Kidney epithelial cell (primary cell): ENCODE measurements at regions not wholly inside any gene's neighbourhood (a gene's known extent, or its start where the extent isn't known, plus 50 kb on each side); places are given as distances from the start of the nearest gene placed in this dataset.

Source experiments
- DNase-seq: peaks from one replicate; pipeline ENCODE4 v3.0.0-alpha.2; 2010; ENCODE audit warnings: low read depth
- H3K27me3 ChIP-seq: 2 replicates; pipeline ENCODE4 v1.6.0; 2011; ENCODE audit warnings: low read length; ENCODE audit not compliant: control insufficient read depth, insufficient read depth
- H3K36me3 ChIP-seq: 2 replicates; pipeline ENCODE4 v1.5.1; 2011; ENCODE audit warnings: low read length; ENCODE audit not compliant: control insufficient read depth, insufficient read depth
- H3K4me3 ChIP-seq: 2 replicates; pipeline ENCODE4 v1.5.1; 2011; ENCODE audit warnings: low read depth, mild to moderate bottlenecking, control low read depth, low read length
- CTCF ChIP-seq: IDR thresholded peaks from 2 replicates; pipeline ENCODE4 v1.5.1; 2011; ENCODE audit warnings: mild to moderate bottlenecking, moderate library complexity, low read length, control low read depth, inconsistent platforms; ENCODE audit not compliant: insufficient read depth, poor library complexity, severe bottlenecking

- Histone ChIP-seq H3K27me3 (no peaks in the 10 kb centered on the region), H3K4me3 (no peak overlapping the region), H3K36me3 (no peaks in the 10 kb centered on the region)
- no peak for DNase-seq
- TF ChIP-seq CTCF = no peak
Observed at GRCh38 chr7:16193631-16194030, 227.7 kb downstream of the CRPPA start.

GRCh38 chr7:16189026-16189715 is 232.2 kb downstream of the CRPPA start:
- Histone ChIP-seq H3K36me3 (no peaks in the 10 kb centered on the region), H3K4me3 (no peak overlapping the region), H3K27me3 (no peaks in the 10 kb centered on the region)
- no peak for DNase-seq
- no peak for TF ChIP-seq CTCF

GRCh38 chr7:16187131-16187530 is 234.2 kb downstream of the CRPPA start:
- DNase-seq = no peak
- Histone ChIP-seq H3K36me3 (no peaks in the 10 kb centered on the region), H3K27me3 (no peaks in the 10 kb centered on the region), H3K4me3 (no peak overlapping the region)
- no peak for TF ChIP-seq CTCF

- Histone ChIP-seq H3K36me3 (no peaks in the 10 kb centered on the region), H3K4me3 (no peak overlapping the region), H3K27me3 (no peaks in the 10 kb centered on the region)
- no peak for DNase-seq
- TF ChIP-seq CTCF = no peak
Observed at GRCh38 chr7:16178585-16178984, 242.8 kb downstream of the CRPPA start.

GRCh38 chr7:16178092-16178491 is 243.2 kb downstream of the CRPPA start:
- no peak for DNase-seq
- H3K27me3 ChIP-seq = no peaks in the 10 kb centered on the region
- H3K36me3 ChIP-seq = no peaks in the 10 kb centered on the region
- TF ChIP-seq CTCF = no peak
- H3K4me3 ChIP-seq = no peak overlapping the region

GRCh38 chr7:16174253-16174652 is 247.1 kb downstream of the CRPPA start:
- DNase-seq = no peak
- no peaks in the 10 kb centered on the region for H3K27me3 ChIP-seq
- H3K36me3 ChIP-seq = no peaks in the 10 kb centered on the region
- H3K4me3 ChIP-seq = no peak overlapping the region
- TF ChIP-seq CTCF = no peak
